Right lobe of liver (tissue), 6 donors: ENCODE measurements at regions not wholly inside any gene's neighbourhood (a gene's known extent, or its start where the extent isn't known, plus 50 kb on each side); places are given as distances from the start of the nearest gene placed in this dataset.

Source experiments
- ATAC-seq, 4 donors: fragments of 200-7000 bp; cut with Tn5 transposase; one replicate each; pipeline ENCODE4 v1.9.1; 2020; ENCODE audit warnings: mild to moderate bottlenecking in 4 of 4, moderate library complexity in 4 of 4
- DNase-seq, 3 donors: peaks; one replicate each; pipeline ENCODE4 v3.0.0-alpha.2; 2020
- H3K27ac ChIP-seq, 3 donors: fragments of 200-600 bp; one replicate each; pipeline ENCODE4 v1.8.0; 2022
- H3K27me3 ChIP-seq, 2 donors: fragments of 200-600 bp; one replicate each; pipeline ENCODE4 v1.8.0; 2022
- H3K36me3 ChIP-seq, 4 donors: fragments of 200-600 bp; sonication (generic) in 1 of 4; one replicate each; pipeline versions ENCODE4 v1.5.1 to v1.8.0; 2017 to 2022; ENCODE audit warnings: control low read depth in 1 of 4
- H3K4me1 ChIP-seq, 4 donors: fragments of 200-600 bp; sonication (generic) in 1 of 4; one replicate each; pipeline versions ENCODE4 v1.5.1 to v1.8.0; 2017 to 2022; ENCODE audit warnings: control low read depth in 1 of 4
- H3K4me3 ChIP-seq, 3 donors: fragments of 200-600 bp; one replicate each; pipeline ENCODE4 v1.8.0; 2022
- H3K9me3 ChIP-seq, 4 donors: fragments of 200-600 bp; sonication (generic) in 1 of 4; one replicate each; pipeline versions ENCODE4 v1.5.1 to v1.8.0; 2017 to 2022; ENCODE audit warnings: control low read depth in 1 of 4
- CTCF ChIP-seq, 4 donors: fragments of 200-600 bp in 3 of 4; fragments of 450-650 bp in 1 of 4; IDR thresholded peaks; one replicate each; pipeline versions ENCODE4 v1.5.1 to v1.8.0; 2016 to 2022; ENCODE audit warnings: antibody characterized with exemption in 4 of 4, mild to moderate bottlenecking in 2 of 4
- POLR2A ChIP-seq: fragments of 450-650 bp; IDR thresholded peaks from one replicate; pipeline ENCODE4 v1.6.1; 2017; ENCODE audit warnings: antibody characterized with exemption, mild to moderate bottlenecking
- WGBS: methylation state at CpG from one replicate; pipeline ENCODE4 v1.1.6; 2018; ENCODE audit warnings: low coverage, low lambda C conversion rate; ENCODE audit not compliant: insufficient coverage; ENCODE audit errors: missing lambda C conversion rate; 5-methylcytosine and 5-hydroxymethylcytosine counted together
- intact Hi-C, 2 donors: fragments of 100-400 bp; cut with DNase I; formaldehyde crosslinking; loops; one replicate each; pipeline versions ENCODE4 v1.11.2 to v1.14.1; 2022
- donor health status: DM: no; HTN: yes; CAD: no.
- donor health status: DM: no; HTN: no; CAD: no.
- donor health status: DM: no; HTN: no; CAD: no.
- donor health status: DM: no; HTN: yes; CAD: no.
- donor health status: DM: no; HTN: yes; CAD: no.

GRCh38 chr5:96509721-96510350, 76.8 kb upstream of the PCSK1 start:
- Histone ChIP-seq H3K36me3 (no peaks in the 10 kb centered on the region), H3K4me1 (no peaks in the 10 kb centered on the region), H3K27ac (no peak overlapping the region), H3K4me3 (no peak overlapping the region), H3K27me3 (no peaks in the 10 kb centered on the region), H3K9me3 (no peaks in the 10 kb centered on the region)
- intact Hi-C loops: no loop called here
- 51% methylated on average over 5 of the region's 5 CpGs for WGBS
- no peak for ATAC-seq
- no peak for DNase-seq
- TF ChIP-seq POLR2A: no peak
- no peak for TF ChIP-seq CTCF (IDR thresholded peaks at IDR 0.05)

DNA sequence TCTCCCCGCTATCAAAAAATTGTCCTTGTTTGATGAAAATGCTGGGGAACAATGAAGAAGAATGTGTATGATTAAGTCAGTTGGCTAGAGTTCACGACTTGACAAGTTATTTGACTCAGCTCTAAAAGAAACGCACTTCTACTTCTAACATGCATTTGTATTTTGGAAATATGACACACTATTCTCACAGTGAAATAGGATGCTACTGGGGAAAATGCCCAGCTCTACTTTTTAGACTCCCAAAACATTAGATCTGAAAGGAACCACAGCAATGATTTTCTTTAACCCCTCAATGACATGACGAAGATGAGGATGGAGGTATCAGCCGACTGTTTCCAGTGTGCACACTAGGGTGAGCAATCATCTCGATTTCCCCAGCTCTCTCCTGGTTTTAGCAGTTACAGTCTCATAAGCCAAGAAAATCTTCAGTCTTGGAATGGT, 83.6 kb upstream of the PCSK1 start:
- intact Hi-C loops: no loop called here
- Histone ChIP-seq H3K9me3 (no peaks in the 10 kb centered on the region), H3K27ac (no peak overlapping the region), H3K36me3 (no peaks in the 10 kb centered on the region), H3K4me3 (no peak overlapping the region), H3K27me3 (no peaks in the 10 kb centered on the region), H3K4me1 (no peaks in the 10 kb centered on the region)
- TF ChIP-seq POLR2A (no peak), CTCF (IDR thresholded peaks at IDR 0.05) (no peak)
- 70% methylated on average over 6 of the region's 6 CpGs for WGBS
- DNase-seq (no peak), ATAC-seq (no peak)

DNA sequence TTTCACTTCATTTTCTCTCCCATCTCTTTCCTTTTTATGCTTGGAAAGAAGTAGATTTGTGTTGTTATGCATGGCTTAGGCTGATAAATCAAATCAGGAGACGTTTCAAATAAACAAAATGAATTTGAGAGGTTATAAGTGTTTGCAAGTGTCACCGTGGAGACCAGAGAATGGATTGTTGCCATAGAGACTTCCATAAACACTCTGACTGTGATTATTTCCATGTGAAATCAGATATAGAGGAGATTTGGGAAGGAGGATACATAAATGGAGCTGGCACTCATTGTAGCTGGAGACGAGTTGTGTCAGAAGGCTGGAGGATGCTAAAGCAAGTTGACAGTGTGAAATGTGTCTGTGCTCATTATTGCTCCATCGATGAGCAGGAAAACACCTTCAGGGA, 84.2 kb upstream of the PCSK1 start:
- no peak overlapping the region for H3K4me3 ChIP-seq
- H3K27me3 ChIP-seq: no peaks in the 10 kb centered on the region
- H3K27ac ChIP-seq: no peak overlapping the region
- TF ChIP-seq CTCF (IDR thresholded peaks at IDR 0.05) (no peak), POLR2A (no peak)
- H3K9me3 ChIP-seq: no peaks in the 10 kb centered on the region
- WGBS: 61% methylated on average over 3 of the region's 4 CpGs
- DNase-seq (no peak), ATAC-seq (no peak)
- H3K4me1 ChIP-seq: no peaks in the 10 kb centered on the region
- H3K36me3 ChIP-seq: no peaks in the 10 kb centered on the region
- intact Hi-C loops: no loop called here

DNA sequence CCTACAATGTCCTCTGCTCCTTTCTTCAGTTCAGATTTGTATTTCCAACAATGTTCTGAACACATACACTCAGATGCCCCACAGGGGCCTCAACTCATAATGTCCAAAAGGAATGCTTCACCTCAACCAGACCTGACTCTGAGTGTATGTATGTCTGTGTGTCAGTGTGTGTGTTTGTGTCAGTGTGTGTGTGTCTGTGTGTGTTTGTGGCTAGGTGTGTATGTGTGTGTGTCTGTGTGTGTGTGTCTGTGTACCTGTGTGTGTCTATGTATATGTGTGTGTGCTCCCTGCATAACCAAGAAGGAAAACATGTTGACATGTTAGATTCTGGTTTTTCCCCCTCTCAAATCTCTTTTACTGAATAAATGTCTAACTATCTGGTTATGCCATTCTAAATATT, 87.3 kb upstream of the PCSK1 start:
- H3K9me3 ChIP-seq: no peaks in the 10 kb centered on the region
- H3K4me1 ChIP-seq: no peaks in the 10 kb centered on the region
- intact Hi-C loops: no loop called here
- TF ChIP-seq POLR2A (no peak), CTCF (IDR thresholded peaks at IDR 0.05) (no peak)
- DNase-seq (no peak), ATAC-seq (no peak)
- no peak overlapping the region for H3K27ac ChIP-seq
- H3K27me3 ChIP-seq: no peaks in the 10 kb centered on the region
- H3K4me3 ChIP-seq: no peak overlapping the region
- H3K36me3 ChIP-seq: no peaks in the 10 kb centered on the region
